Body of pancreas (tissue), 4 donors: ENCODE measurements at regions not wholly inside any gene's neighbourhood (a gene's known extent, or its start where the extent isn't known, plus 50 kb on each side); places are given as distances from the start of the nearest gene placed in this dataset.

Experiments
- CTCF ChIP-seq, 7 experiments: fragments of 450-650 bp in 4 of 7; fragments of 200-600 bp in 3 of 7; sonication (generic) in 3 of 7; IDR thresholded peaks; one replicate each; pipeline ENCODE4 v1.5.1; 2016 to 2019; ENCODE audit warnings: antibody characterized with exemption in 7 of 7
- POLR2A ChIP-seq, 3 donors: fragments of 450-650 bp; IDR thresholded peaks; one replicate each; pipeline ENCODE4 v1.6.1; 2016; ENCODE audit warnings: antibody characterized with exemption in 3 of 3, mild to moderate bottlenecking in 2 of 3

- no peak for TF ChIP-seq POLR2A (IDR thresholded peaks at IDR 0.05)
- TF ChIP-seq CTCF (IDR thresholded peaks at IDR 0.05): no peak
Observed at GRCh38 chr7:117836-118614, 74.3 kb upstream of the FAM20C start.
